NCI-H1436 (cell line): ENCODE measurements at regions not wholly inside any gene's neighbourhood (a gene's known extent, or its start where the extent isn't known, plus 50 kb on each side); places are given as distances from the start of the nearest gene placed in this dataset.
"Not testable (repeated sequence)": the region's sequence is repeated elsewhere in the genome, so short reads cannot be mapped to it uniquely, and the experiment has no call there.

ENCODE experiments used
- DNase-seq: peaks from one replicate; lab custom pipeline; 2025; lab: John Stamatoyannopoulos, UW

- DNase-seq: no peak
These were observed 99.3 kb upstream of the PLD5 start for GRCh38 chr1:242623756-242624155.

- no peak for DNase-seq
These were observed 98.6 kb upstream of the PLD5 start for GRCh38 chr1:242623119-242623518.

DNA sequence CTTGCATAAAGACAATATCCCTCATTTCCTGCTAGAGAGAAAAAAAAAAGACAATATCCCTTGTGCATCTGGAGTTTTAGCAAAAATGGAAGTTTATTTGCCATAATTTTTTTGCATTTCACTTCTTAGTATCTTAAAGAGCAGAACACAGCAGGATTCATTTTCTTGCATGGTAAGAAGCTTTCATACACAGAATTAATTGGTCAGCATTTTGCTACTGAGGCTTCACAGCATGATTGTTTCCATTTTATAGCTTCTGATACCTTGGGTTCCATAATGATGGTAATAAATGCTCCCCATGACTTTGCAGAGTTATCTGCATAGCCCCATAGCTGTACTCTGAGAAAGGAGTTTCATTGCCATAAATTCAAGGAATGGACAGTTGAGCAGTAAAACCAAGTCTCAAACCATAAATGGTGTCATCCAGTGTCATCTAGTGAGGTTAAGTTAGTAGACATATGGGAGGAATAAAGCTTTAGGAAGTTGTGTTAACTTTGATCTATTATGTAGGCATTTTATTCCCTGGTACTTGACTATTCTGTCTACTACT, 88.8 kb upstream of the PLD5 start:
- DNase-seq: no peak

GRCh38 chr1:242610209-242610608, 85.7 kb upstream of the PLD5 start:
- no peak for DNase-seq

- no peak for DNase-seq
These were observed 81.0 kb upstream of the PLD5 start for GRCh38 chr1:242605521-242605920.

DNA sequence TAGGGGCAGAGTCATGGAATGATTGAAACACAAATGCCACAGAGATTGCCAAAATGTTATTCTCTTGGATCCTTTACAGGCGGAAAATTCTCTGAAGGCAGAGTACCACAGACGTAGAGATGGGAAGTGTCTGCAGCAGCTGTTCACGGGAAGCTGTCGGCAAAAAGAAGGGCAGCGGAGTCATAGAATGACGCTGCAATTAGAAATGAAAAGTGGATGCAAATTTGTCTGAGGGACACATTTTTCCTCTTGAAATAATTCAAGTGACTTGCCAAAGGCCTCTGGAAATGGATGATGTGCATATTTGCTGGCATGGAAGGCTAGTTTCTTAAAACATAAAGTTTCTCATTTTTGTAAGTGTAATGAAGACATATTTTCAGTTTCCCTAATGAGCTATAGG, 77.5 kb upstream of the PLD5 start:
- no peak for DNase-seq

GRCh38 chr1:242593756-242594155, 69.3 kb upstream of the PLD5 start:
- not testable (repeated sequence) for DNase-seq

- DNase-seq: no peak
These were observed 61.8 kb upstream of the PLD5 start for GRCh38 chr1:242586360-242586680.

DNA sequence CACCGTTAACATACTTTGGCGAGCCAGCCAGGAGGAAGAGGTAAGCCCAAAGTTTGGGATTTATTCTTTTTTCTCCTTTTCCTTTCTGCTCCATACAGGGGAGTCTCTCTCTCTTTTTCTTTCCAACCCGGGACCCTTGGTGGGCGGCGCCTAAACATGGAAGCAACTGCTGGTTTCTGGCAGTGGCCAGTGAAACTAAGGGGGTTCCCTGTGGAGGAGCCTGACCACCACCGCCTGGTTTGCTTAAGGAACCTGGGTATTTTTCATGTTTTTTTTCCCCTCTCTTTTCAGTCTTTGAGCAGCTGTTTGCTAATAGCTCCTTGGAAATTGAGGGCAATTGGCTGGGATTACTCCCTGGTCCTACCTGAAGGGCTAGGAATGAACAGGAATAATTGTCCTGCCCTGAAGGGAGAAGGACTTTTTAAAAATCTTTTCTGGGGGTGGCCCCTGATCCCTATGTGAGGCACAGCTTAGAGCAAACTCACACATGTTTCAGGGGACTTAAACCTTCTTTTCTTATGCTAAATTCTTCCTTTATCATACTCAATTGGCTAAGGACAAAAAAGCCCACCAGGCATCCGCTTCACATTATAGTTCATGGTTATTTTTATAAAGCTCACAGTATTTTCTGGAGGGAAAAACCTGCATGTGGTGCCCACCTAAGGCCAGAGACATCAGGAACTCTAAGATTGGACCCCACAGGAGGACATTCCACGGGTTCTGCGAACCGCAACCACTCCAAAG, 61.3 kb upstream of the PLD5 start:
- no peak for DNase-seq

- no peak for DNase-seq
These were observed 58.2 kb upstream of the PLD5 start for GRCh38 chr1:242582669-242583068.

DNA sequence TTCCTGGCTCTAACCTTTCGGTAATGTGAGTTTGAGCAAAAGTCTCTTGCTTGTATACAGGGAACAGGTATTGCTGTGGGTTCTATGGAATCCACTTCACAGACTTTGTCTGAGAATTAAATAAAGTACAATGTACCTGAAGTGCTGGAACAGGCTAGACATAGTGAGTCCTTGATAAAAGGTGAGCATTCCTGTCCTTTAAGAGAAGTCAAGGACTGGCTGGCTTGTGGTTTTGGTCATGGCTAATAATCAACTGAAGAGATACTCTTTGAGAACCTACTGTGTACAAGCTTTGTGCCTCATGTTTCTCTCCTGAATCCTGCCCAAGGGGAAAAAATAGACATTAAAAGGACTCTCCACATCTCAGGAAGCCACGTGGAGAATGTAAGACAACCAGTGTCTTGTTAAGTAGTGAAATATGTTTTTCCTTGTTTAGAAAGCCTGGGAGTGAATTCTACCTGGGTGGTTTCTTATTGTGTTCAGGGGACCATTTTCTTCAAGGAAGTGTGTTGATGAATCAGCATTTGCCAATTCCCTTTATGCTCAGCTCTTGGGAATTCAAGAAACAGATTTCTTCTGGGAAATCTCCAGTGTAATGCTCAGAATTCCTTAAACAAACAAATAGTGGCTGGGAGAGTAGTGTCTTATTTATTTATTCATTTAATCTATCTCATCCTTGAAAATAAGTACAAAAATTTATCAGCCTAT, 55.2 kb upstream of the PLD5 start:
- no peak for DNase-seq
